ENCODE measurements at regions not wholly inside any gene's neighbourhood (a gene's known extent, or its start where the extent isn't known, plus 50 kb on each side); places are given as distances from the start of the nearest gene placed in this dataset.

DNA sequence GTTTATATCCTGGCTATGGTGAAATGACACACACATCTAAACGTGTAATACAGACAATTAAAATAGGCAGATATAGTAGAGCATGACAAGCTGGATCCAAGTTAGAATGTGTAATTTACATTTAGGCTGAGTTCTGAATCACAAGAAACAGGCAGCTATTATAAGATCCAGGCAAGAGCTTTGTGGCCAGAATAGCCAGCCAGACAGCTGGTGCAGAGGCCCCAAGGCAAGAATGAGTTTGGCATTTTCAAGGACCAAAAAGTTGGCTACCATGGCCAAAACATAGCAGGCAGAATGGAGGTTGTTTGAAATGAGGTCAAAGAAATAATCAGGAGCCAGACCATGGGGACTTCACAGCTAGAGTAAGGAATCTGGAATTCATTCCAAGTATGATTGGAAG is 281.7 kb downstream of the MTERF1 start:
- intact Hi-C loops (cut with DNase I, micrococcal nuclease) = no loop called here
- Histone ChIP-seq H3K4me3 (no peak overlapping the region), H3K36me3 (ENCODE audit: low read depth) (no peaks in the 10 kb centered on the region), H3K4me1 (ENCODE audit: low read depth) (no peaks in the 10 kb centered on the region), H3K9me3 (no peaks in the 10 kb centered on the region)
- TF ChIP-seq CTCF (IDR thresholded peaks at IDR 0.05) = no peak
- ATAC-seq (no peak), DNase-seq (no peak)

- Histone ChIP-seq H3K9me3 (no peaks in the 10 kb centered on the region), H3K4me1 (ENCODE audit: low read depth) (no peaks in the 10 kb centered on the region), H3K36me3 (ENCODE audit: low read depth) (no peaks in the 10 kb centered on the region), H3K4me3 (no peak overlapping the region)
- DNase-seq (no peak), ATAC-seq (no peak)
- intact Hi-C loops (cut with DNase I, micrococcal nuclease) = no loop called here
- no peak for TF ChIP-seq CTCF (IDR thresholded peaks at IDR 0.05)
Measured at GRCh38 chr7:91600112-91600511, 280.4 kb downstream of the MTERF1 start.

- ATAC-seq = no peak
- DNase-seq = no peak
- intact Hi-C loops (cut with DNase I, micrococcal nuclease) = no loop called here
- no peaks in the 10 kb centered on the region for H3K36me3 ChIP-seq (ENCODE audit: low read depth)
- no peak overlapping the region for H3K4me3 ChIP-seq
- H3K9me3 ChIP-seq = no peaks in the 10 kb centered on the region
- TF ChIP-seq CTCF (IDR thresholded peaks at IDR 0.05) = no peak
- H3K4me1 ChIP-seq (ENCODE audit: low read depth) = no peaks in the 10 kb centered on the region
Measured at GRCh38 chr7:91603707-91604106, 276.8 kb downstream of the MTERF1 start.

- intact Hi-C loops (cut with DNase I, micrococcal nuclease) = no loop called here
- no peak overlapping the region for H3K4me3 ChIP-seq
- H3K36me3 ChIP-seq (ENCODE audit: low read depth) = no peaks in the 10 kb centered on the region
- no peak for ATAC-seq
- no peaks in the 10 kb centered on the region for H3K4me1 ChIP-seq (ENCODE audit: low read depth)
- TF ChIP-seq CTCF (IDR thresholded peaks at IDR 0.05) = no peak
- DNase-seq = no peak
- H3K9me3 ChIP-seq = no peaks in the 10 kb centered on the region
Measured at GRCh38 chr7:91608606-91609005, 271.9 kb downstream of the MTERF1 start.

DNA sequence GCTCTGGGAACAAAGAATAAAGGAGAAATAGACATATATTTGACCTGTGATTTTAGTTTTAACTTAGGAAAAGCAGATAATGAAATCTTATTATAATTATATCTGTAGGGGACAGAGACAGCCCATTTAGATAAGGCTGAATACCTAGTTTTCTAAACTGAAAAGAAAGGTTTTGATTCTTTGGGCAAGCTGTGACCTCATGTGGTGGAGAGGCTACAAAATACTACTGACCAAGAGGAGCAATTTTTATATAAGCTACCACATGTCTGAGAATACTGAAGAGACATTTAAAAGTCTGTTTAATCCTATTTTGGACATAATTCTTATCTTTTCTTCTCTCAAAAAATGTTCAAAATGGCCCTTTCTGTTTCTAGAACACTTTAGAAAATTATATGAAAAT is 271.0 kb downstream of the MTERF1 start:
- no peaks in the 10 kb centered on the region for H3K36me3 ChIP-seq (ENCODE audit: low read depth)
- no peak for TF ChIP-seq CTCF (IDR thresholded peaks at IDR 0.05)
- no peaks in the 10 kb centered on the region for H3K9me3 ChIP-seq
- no peaks in the 10 kb centered on the region for H3K4me1 ChIP-seq (ENCODE audit: low read depth)
- H3K4me3 ChIP-seq = no peak overlapping the region
- intact Hi-C loops (cut with DNase I, micrococcal nuclease) = no loop called here
- DNase-seq (no peak), ATAC-seq (no peak)

- no peaks in the 10 kb centered on the region for H3K4me1 ChIP-seq (ENCODE audit: low read depth)
- H3K9me3 ChIP-seq = no peaks in the 10 kb centered on the region
- no peak for ATAC-seq
- H3K36me3 ChIP-seq (ENCODE audit: low read depth) = no peaks in the 10 kb centered on the region
- TF ChIP-seq CTCF (IDR thresholded peaks at IDR 0.05) = no peak
- intact Hi-C loops (cut with DNase I, micrococcal nuclease) = no loop called here
- no peak overlapping the region for H3K4me3 ChIP-seq
- no peak for DNase-seq
Measured at GRCh38 chr7:91614431-91614830, 266.1 kb downstream of the MTERF1 start.
